OCI-LY1 (cell line): ENCODE measurements at regions not wholly inside any gene's neighbourhood (a gene's known extent, or its start where the extent isn't known, plus 50 kb on each side); places are given as distances from the start of the nearest gene placed in this dataset.

Source experiments
- EZH2 ChIP-seq: fragments of 200-600 bp; sonication (generic), shearing (Covaris generic); IDR thresholded peaks from 2 replicates; pipeline ENCODE4 v1.8.0; 2017; ENCODE audit warnings: borderline replicate concordance, mixed run types, mild to moderate bottlenecking, antibody characterized with exemption, low read length, moderate library complexity, mixed read lengths
- TF ChIP-seq, protein P1 (sequence below): fragments of 200-600 bp; sonication (generic), shearing (Covaris generic); IDR thresholded peaks from 2 replicates; pipeline ENCODE4 v1.5.1; 2017; ENCODE audit warnings: mild to moderate bottlenecking, antibody characterized with exemption, low read length, moderate library complexity, mixed read lengths

- TF ChIP-seq, protein P1, sequence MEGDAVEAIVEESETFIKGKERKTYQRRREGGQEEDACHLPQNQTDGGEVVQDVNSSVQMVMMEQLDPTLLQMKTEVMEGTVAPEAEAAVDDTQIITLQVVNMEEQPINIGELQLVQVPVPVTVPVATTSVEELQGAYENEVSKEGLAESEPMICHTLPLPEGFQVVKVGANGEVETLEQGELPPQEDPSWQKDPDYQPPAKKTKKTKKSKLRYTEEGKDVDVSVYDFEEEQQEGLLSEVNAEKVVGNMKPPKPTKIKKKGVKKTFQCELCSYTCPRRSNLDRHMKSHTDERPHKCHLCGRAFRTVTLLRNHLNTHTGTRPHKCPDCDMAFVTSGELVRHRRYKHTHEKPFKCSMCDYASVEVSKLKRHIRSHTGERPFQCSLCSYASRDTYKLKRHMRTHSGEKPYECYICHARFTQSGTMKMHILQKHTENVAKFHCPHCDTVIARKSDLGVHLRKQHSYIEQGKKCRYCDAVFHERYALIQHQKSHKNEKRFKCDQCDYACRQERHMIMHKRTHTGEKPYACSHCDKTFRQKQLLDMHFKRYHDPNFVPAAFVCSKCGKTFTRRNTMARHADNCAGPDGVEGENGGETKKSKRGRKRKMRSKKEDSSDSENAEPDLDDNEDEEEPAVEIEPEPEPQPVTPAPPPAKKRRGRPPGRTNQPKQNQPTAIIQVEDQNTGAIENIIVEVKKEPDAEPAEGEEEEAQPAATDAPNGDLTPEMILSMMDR, result no peak
- TF ChIP-seq EZH2, result no peak
Measured at GRCh38 chrX:53746718-53747117, 60.2 kb upstream of the HUWE1 start.
